K562 (cell line): ENCODE measurements at regions not wholly inside any gene's neighbourhood (a gene's known extent, or its start where the extent isn't known, plus 50 kb on each side); places are given as distances from the start of the nearest gene placed in this dataset.

Experiments used
- ATAC-seq: fragments of 200-7000 bp; cut with Tn5 transposase; 3 replicates; pipeline ENCODE4 v1.9.1; 2020; ENCODE audit warnings: moderate library complexity
- BruUV-seq: library from RNA; stranded (reverse); fragments of 400-500 nt; replicated peaks from 2 replicates; lab custom pipeline; 2021; lab: Mats Ljungman, UMichigan
- CTCF ChIA-PET: fragments of 300-600 bp; formaldehyde crosslinking; extraction: SDS; loops from one replicate; lab custom pipeline; 2021; ENCODE audit warnings: low intra/inter-chr PET ratio; lab: Yijun Ruan, JAX
- POLR2A ChIA-PET: fragments of 300-600, 350-650 bp; sonication (Branson Sonifier 250); formaldehyde crosslinking; extraction: SDS; loops from one replicate; lab custom pipeline; 2021; ENCODE audit warnings: antibody characterized with exemption, inconsistent platforms; lab: Yijun Ruan, JAX
- DNase-seq, 4 experiments: peaks; one replicate each; pipeline versions ENCODE4 v3.0.0 to v3.0.0-alpha.2; 2011 to 2018; ENCODE audit warnings: low spot score in 3 of 4, mixed read lengths in 3 of 4; ENCODE audit errors: extremely low read depth in 1 of 4
- FAIRE-seq: peaks from 2 replicates; lab custom pipeline; 2011; peaks lifted over from hg19 to GRCh38; lab: Jason Lieb, UNC
- H2AFZ ChIP-seq: 2 replicates; pipeline ENCODE4 v1.6.0; 2011; ENCODE audit warnings: low read depth, low read length, control low read depth, inconsistent platforms
- H3K27ac ChIP-seq: fragments of 200-600 bp; 3 replicates; pipeline ENCODE4 v1.8.0; 2011; ENCODE audit warnings: low read depth, mild to moderate bottlenecking, control low read depth, inconsistent platforms, low read length, moderate library complexity, mixed read lengths; ENCODE audit errors: extremely low read depth
- H3K27me3 ChIP-seq, 2 experiments: fragments of 300-600 bp in 1 of 2; 2 replicates in 1 of 2; 3 replicates in 1 of 2; pipeline versions ENCODE4 v1.6.0 to v1.8.0; 2011; ENCODE audit warnings: inconsistent platforms in 2 of 2, low read length in 2 of 2, mild to moderate bottlenecking in 1 of 2, mixed read lengths in 1 of 2, moderate library complexity in 1 of 2; ENCODE audit not compliant: control insufficient read depth in 2 of 2, insufficient read depth in 2 of 2
- H3K36me3 ChIP-seq: fragments of 300-600 bp; 3 replicates; pipeline ENCODE4 v1.8.0; 2011; ENCODE audit warnings: mild to moderate bottlenecking, low read length, inconsistent platforms; ENCODE audit not compliant: control insufficient read depth, insufficient read depth
- H3K4me1 ChIP-seq, 2 experiments: fragments of 200-600 bp in 1 of 2; replicated peaks in 1 of 2; 2 replicates in 1 of 2; 3 replicates in 1 of 2; pipeline versions ENCODE4 v1.5.1 to v1.8.0; 2011; ENCODE audit warnings: inconsistent platforms in 2 of 2, low read length in 2 of 2, mild to moderate bottlenecking in 1 of 2, mixed read lengths in 1 of 2, moderate library complexity in 1 of 2; ENCODE audit not compliant: control insufficient read depth in 2 of 2, insufficient read depth in 2 of 2
- H3K4me2 ChIP-seq: 2 replicates; pipeline ENCODE4 v1.6.1; 2011; ENCODE audit warnings: low read length, control low read depth, inconsistent platforms, mixed read lengths; ENCODE audit not compliant: insufficient read depth
- H3K4me3 ChIP-seq: fragments of 200-600 bp; sonication (generic), shearing (Covaris generic); 2 replicates; pipeline ENCODE4 v1.5.1; 2016; ENCODE audit warnings: control low read depth, inconsistent platforms
- H3K79me2 ChIP-seq: fragments of 200-600 bp; 3 replicates; pipeline ENCODE4 v1.8.0; 2011; ENCODE audit warnings: low read length, inconsistent platforms; ENCODE audit not compliant: control insufficient read depth, insufficient read depth
- H3K9ac ChIP-seq, 2 experiments: 2 replicates each; pipeline versions ENCODE4 v1.6.0 to v1.6.1; 2011; ENCODE audit warnings: low read depth in 2 of 2, low read length in 2 of 2, control low read depth in 1 of 2, inconsistent platforms in 1 of 2, mild to moderate bottlenecking in 1 of 2, mixed read lengths in 1 of 2; ENCODE audit not compliant: insufficient read depth in 1 of 2
- H3K9me1 ChIP-seq: one replicate; pipeline ENCODE4 v1.6.0; 2011; ENCODE audit warnings: inconsistent platforms, mild to moderate bottlenecking, low read length, moderate library complexity; ENCODE audit not compliant: control insufficient read depth, insufficient read depth
- H3K9me3 ChIP-seq: replicated peaks from 2 replicates; pipeline ENCODE4 v1.5.1; 2011; ENCODE audit warnings: low read depth, low read length, inconsistent platforms; ENCODE audit not compliant: control insufficient read depth, insufficient read depth
- H4K20me1 ChIP-seq: replicated peaks from 2 replicates; pipeline ENCODE4 v1.6.1; 2011; ENCODE audit warnings: low read length, inconsistent platforms, mixed read lengths; ENCODE audit not compliant: control insufficient read depth, insufficient read depth
- ASH1L ChIP-seq: fragments of 450-650 bp; IDR thresholded peaks from 2 replicates; pipeline ENCODE4 v1.6.1; 2018; ENCODE audit warnings: borderline replicate concordance, mild to moderate bottlenecking, low read depth; ENCODE audit not compliant: partially characterized antibody
- CBX5 ChIP-seq: IDR thresholded peaks from 2 replicates; pipeline ENCODE4 v1.6.1; 2014; ENCODE audit warnings: low read depth, borderline replicate concordance
- DMBX1 ChIP-seq: fragments of 250-450 bp; sonication (Bioruptor Pico); IDR thresholded peaks from 2 replicates; pipeline ENCODE4 v1.8.0; 2022; ENCODE audit warnings: inconsistent platforms, mild to moderate bottlenecking, moderate library complexity, borderline replicate concordance
- FOXP1 ChIP-seq: sonication (generic); formaldehyde crosslinking; IDR thresholded peaks from 2 replicates; pipeline ENCODE4 v1.8.0; 2022; ENCODE audit warnings: mild to moderate bottlenecking, missing genetic modification reagents
- HMG20B ChIP-seq: fragments of 250-450 bp; sonication (Bioruptor Pico); IDR thresholded peaks from 2 replicates; pipeline ENCODE4 v1.5.0; 2021; ENCODE audit warnings: mild to moderate bottlenecking
- HOMEZ ChIP-seq: fragments of 250-450 bp; sonication (Bioruptor Pico); IDR thresholded peaks from 2 replicates; pipeline ENCODE4 v1.4.0; 2020; ENCODE audit warnings: mild to moderate bottlenecking, moderate library complexity
- MITF ChIP-seq: IDR thresholded peaks from 2 replicates; pipeline ENCODE4 v1.6.1; 2014; ENCODE audit warnings: antibody characterized with exemption
- PRMT5 ChIP-seq: sonication (generic); formaldehyde crosslinking; IDR thresholded peaks from 2 replicates; pipeline ENCODE4 v1.5.0; 2020; ENCODE audit warnings: missing genetic modification reagents
- RAD51 ChIP-seq: fragments of 450-650 bp; IDR thresholded peaks from 2 replicates; pipeline ENCODE4 v1.7.1; 2016; ENCODE audit warnings: low read depth, mild to moderate bottlenecking, borderline replicate concordance
- RREB1 ChIP-seq: fragments of 250-450 bp; sonication (Bioruptor Pico); IDR thresholded peaks from 2 replicates; pipeline ENCODE4 v1.4.0; 2020
- ZFX ChIP-seq: sonication (generic); formaldehyde crosslinking; IDR thresholded peaks from 2 replicates; pipeline ENCODE4 v1.8.0; 2022; ENCODE audit warnings: mild to moderate bottlenecking, missing genetic modification reagents, moderate library complexity
- ZNF232 ChIP-seq: sonication (generic); formaldehyde crosslinking; IDR thresholded peaks from 2 replicates; pipeline ENCODE4 v1.8.0; 2022; ENCODE audit warnings: mild to moderate bottlenecking, missing genetic modification reagents
- ZNF57 ChIP-seq: fragments of 450-650 bp; formaldehyde crosslinking; IDR thresholded peaks from 2 replicates; pipeline ENCODE4 v1.4.0; 2020; ENCODE audit warnings: mild to moderate bottlenecking, moderate library complexity
- ZNF75A ChIP-seq: fragments of 450-650 bp; formaldehyde crosslinking; IDR thresholded peaks from 2 replicates; pipeline ENCODE4 v1.4.0; 2020; ENCODE audit warnings: mild to moderate bottlenecking
- WGBS: fragments of 100-300 bp; shearing (Covaris generic); methylation state at CpG from one replicate; pipeline ENCODE4 v1.1.6; 2016; ENCODE audit warnings: low coverage, mixed read lengths; ENCODE audit not compliant: insufficient coverage; ENCODE audit errors: missing lambda C conversion rate; 5-methylcytosine and 5-hydroxymethylcytosine counted together
- in situ Hi-C: fragments of 300-500 bp; cut with MboI; formaldehyde crosslinking; loops from 4 replicates; pipeline ENCODE4 v1.15.0; 2018; ENCODE audit warnings: inconsistent platforms, mixed read lengths
- intact Hi-C: fragments of 100-400 bp; cut with micrococcal nuclease; formaldehyde crosslinking; loops from 2 replicates; pipeline ENCODE4 v1.14.2; 2022

GRCh38 chr14:65826946-65827345 is 414.4 kb downstream of the FUT8 start:
- Histone ChIP-seq H3K9me3 (no peaks in the 10 kb centered on the region), H3K4me1 (no peaks in the 10 kb centered on the region), H3K4me2 (no peak overlapping the region), H3K9ac (no peak overlapping the region), H3K4me3 (no peak overlapping the region), H4K20me1 (no peaks in the 10 kb centered on the region), H3K27ac (no peak overlapping the region), H3K9me1 (no peaks in the 10 kb centered on the region), H3K36me3 (no peaks in the 10 kb centered on the region), H3K79me2 (no peaks in the 10 kb centered on the region), H3K27me3 (peaks cover 9 to 26% of the 10 kb centered on the region in 2 experiments; a peak in 4 of 5 replicates), H2AFZ (no peak overlapping the region)
- DNase-seq (no peak), FAIRE-seq (no peak), ATAC-seq (no peak)
- 0% methylated on average over 4 of the region's 6 CpGs for WGBS
- in situ Hi-C loops (loop anchor here (25.0 kb wide), 2 partner anchors 415 to 665 kb away; partner anchors contain the start of gene FUT8), intact Hi-C loops (loop anchor here (10.0 kb wide), 3 partner anchors 128 to 662 kb away; no protein-coding TSS in a partner anchor)
- no TSS peak for BruUV-seq
- TF ChIP-seq PRMT5 (CRISPR knock-in tag), result no peak
- no peak for TF ChIP-seq ZNF232 (CRISPR knock-in tag)
- TF ChIP-seq HMG20B, result no peak
- TF ChIP-seq ZFX (CRISPR knock-in tag), result no peak
- TF ChIP-seq RAD51, result no peak
- no peak for TF ChIP-seq ASH1L
- TF ChIP-seq ZNF57 (CRISPR knock-in tag), result no peak
- TF ChIP-seq ZNF75A (CRISPR knock-in tag), result no peak
- TF ChIP-seq RREB1 (CRISPR knock-in tag), result no peak
- TF ChIP-seq HOMEZ (CRISPR knock-in tag), result no peak
- TF ChIP-seq FOXP1 (CRISPR knock-in tag), result no peak
- no peak for TF ChIP-seq MITF
- TF ChIP-seq DMBX1, result no peak
- no peak for TF ChIP-seq CBX5
- ChIA-PET POLR2A (no interaction called here), CTCF (no interaction called here)
